Urothelium cell line (cell line): ENCODE measurements at regions not wholly inside any gene's neighbourhood (a gene's known extent, or its start where the extent isn't known, plus 50 kb on each side); places are given as distances from the start of the nearest gene placed in this dataset.

ENCODE experiments used
- DNase-seq: peaks from one replicate; pipeline ENCODE4 v3.0.0; 2011; ENCODE audit warnings: low spot score, mixed read lengths
- FAIRE-seq: peaks from 2 replicates; lab custom pipeline; 2011; peaks lifted over from hg19 to GRCh38; lab: Jason Lieb, UNC

GRCh38 chr2:129276978-129277584, 702.4 kb upstream of the RAB6C start:
- FAIRE-seq = no peak
- no peak for DNase-seq

DNA sequence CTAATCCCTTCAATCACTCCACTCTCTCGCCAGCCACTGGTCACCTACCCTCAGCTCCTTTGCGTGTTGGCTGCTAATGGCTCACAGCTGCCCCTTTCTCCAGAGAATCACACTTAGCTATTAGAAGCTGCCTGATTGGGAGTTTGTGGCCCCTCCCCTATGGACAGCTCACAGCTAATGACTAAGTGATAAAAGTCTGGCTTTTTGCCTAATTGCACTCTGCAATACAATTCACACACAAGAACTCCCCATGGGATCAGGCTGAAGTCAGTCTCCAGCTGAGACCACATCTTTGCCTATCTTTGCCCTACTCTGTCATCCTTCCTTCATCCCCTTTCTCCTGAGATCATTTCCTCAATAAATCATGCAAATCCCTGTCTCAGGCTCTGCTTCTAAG, 701.9 kb upstream of the RAB6C start:
- FAIRE-seq (no peak), DNase-seq (no peak)

GRCh38 chr2:129281791-129282530, 697.5 kb upstream of the RAB6C start:
- no peak for DNase-seq
- no peak for FAIRE-seq

DNA sequence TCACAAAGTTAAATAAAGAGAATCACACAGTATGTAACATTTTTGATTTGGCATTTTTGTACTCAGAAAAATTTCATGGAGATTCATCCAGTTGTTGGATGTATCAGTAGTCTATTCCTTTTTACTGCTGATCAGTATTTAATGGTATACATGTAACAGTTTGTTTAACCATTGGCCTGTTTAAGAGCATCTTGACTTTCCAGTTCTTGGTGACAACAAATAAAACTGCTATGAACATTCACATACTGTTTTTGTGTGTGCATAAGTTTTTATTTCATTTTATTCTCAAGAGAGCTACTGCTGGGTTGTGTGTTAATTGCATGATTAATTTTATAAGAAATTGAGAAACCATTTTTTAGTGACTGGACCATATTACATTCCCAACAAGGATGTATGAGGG, 694.5 kb upstream of the RAB6C start:
- no peak for FAIRE-seq

DNA sequence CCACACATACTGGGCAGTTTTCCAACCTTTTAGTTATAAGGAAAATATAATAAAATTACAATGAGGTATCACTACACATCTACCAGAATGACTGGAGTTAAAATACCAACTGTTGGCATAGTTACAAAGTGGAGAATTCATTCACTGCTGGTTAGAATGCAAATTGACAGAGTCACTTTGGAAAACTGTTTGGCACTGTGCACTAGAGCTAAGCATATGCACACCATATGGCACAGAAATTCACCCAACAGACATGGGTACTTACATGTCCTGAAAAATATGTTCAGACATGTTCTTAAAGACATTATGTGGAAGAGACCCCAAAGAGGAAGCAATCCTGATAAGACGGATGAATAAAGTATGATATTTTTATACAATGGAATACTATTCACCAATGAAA, 686.1 kb upstream of the RAB6C start:
- no peak for FAIRE-seq
- no peak for DNase-seq

More for the DNA sequence above, 694.5 kb upstream of the RAB6C start:
- DNase-seq = no peak

GRCh38 chr2:129296396-129296795, 683.1 kb upstream of the RAB6C start:
- FAIRE-seq = no peak

DNA sequence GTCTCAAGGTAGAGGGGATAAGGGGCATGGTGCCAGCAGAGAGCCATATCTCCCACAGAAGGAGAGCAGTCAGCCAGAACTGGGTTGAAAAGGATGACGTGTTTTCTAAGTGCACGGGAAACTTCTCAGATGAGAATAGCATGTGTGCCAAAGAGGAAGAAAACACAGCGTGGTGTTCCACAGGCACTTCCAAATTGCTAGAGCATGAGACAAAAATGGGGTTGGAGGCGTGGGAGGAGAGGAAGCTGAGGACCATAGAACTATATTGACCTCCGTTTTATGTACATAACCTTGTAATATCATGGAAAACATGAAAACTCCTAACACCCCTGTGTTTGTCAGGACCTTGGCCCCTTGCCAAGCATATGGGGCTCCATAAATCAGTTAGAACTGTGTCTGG, 682.7 kb upstream of the RAB6C start:
- FAIRE-seq (peak; percentile 17), DNase-seq (no peak)

More at GRCh38 chr2:129296396-129296795, 683.1 kb upstream of the RAB6C start:
- no peak for DNase-seq

- DNase-seq = no peak
- peak; percentile 17 for FAIRE-seq
Measured at GRCh38 chr2:129297430-129297829, 682.0 kb upstream of the RAB6C start.

GRCh38 chr2:129299338-129299737, 680.1 kb upstream of the RAB6C start:
- no peak for FAIRE-seq
- DNase-seq = no peak

DNA sequence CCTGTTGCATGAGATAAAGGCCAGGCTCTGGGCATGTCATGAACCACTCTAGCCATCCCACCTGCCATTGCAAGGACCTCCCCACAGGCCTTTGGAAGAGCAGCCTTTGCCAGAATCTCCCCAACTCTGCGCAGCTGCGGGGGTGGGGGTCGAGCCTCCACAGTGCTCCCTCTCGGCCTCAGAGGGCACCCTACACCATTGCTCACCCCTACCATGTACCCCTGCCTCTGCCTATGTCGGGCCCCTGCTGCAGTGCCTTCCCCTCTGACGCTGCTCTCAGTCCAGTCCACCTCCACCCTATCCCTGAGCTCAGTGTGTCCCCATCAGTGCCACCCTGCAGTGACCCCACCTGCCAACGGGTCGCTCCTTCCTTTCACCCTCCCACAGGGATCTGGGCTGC, 679.7 kb upstream of the RAB6C start:
- FAIRE-seq (no peak), DNase-seq (no peak)

DNA sequence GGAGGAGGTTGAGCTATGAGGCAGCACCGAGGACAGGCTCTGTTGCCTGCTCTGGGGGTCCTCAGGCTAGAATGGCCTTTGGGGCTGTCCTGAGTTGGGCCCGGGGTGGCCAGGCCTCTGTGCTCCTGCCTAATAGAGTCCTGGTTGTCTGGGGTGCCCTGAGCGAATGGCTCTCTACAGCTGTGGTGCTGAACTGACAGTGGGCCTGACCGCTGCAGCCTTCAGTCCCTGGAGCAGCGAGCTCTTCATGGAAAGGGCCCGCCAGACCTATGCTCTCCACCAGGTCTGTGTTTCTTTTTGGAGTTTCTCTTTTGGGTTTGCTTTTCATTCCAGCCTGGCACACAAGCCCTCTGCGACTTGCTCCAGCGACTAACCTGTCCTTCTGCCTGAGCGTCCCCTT, 679.0 kb upstream of the RAB6C start:
- DNase-seq (no peak), FAIRE-seq (no peak)

- no peak for DNase-seq
- FAIRE-seq = no peak
Measured at GRCh38 chr2:129301431-129301913, 678.0 kb upstream of the RAB6C start.

DNA sequence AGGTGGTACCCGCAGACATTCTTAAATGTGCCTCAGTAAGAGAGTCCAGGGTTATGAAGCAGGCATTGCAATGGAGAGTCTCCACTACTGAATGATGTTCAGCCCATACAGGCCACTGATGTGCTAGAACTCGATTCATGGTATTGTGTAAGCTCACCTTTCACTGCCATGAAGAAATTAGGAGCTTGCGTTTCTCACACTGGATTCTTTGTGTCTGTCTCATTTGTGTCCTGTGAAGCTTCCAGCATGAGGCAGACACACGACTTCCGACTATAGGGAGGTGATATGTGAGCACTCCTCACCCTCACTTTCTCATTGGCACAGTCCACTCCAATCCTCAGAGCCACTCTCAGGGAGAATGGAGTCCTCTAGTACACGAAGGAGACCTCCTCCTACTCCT, 677.4 kb upstream of the RAB6C start:
- DNase-seq (no peak), FAIRE-seq (no peak)

DNA sequence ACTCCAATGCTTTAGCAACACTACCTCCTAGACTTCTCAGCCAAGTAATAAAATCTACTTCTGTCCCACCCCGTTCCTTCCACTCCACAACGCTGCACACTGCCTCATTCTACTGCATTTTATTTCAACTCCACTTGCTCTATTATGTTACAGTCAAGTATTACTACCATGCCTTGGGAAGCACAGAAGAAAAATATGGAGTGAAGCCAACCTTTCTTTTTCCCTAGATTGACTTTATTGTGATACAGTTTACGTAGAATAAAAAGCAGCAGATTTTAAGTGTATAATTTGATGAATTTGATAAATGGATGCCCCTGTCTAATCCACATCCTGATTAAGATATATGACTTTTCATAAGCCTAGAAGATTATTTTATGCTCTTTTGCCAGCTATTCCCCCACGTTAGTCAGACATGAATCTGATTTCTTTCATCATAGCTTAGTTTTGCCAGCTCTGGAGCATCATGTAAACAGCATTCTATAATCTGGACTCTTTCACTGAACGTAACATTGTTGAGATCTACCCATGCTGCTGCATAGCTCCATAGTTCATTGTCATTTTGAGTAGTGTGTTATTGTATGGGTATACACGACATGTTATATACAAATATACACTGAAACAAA, 676.8 kb upstream of the RAB6C start:
- DNase-seq = no peak
- FAIRE-seq = no peak

- FAIRE-seq = no peak
- DNase-seq = no peak
Measured at GRCh38 chr2:129314120-129314519, 665.3 kb upstream of the RAB6C start.

DNA sequence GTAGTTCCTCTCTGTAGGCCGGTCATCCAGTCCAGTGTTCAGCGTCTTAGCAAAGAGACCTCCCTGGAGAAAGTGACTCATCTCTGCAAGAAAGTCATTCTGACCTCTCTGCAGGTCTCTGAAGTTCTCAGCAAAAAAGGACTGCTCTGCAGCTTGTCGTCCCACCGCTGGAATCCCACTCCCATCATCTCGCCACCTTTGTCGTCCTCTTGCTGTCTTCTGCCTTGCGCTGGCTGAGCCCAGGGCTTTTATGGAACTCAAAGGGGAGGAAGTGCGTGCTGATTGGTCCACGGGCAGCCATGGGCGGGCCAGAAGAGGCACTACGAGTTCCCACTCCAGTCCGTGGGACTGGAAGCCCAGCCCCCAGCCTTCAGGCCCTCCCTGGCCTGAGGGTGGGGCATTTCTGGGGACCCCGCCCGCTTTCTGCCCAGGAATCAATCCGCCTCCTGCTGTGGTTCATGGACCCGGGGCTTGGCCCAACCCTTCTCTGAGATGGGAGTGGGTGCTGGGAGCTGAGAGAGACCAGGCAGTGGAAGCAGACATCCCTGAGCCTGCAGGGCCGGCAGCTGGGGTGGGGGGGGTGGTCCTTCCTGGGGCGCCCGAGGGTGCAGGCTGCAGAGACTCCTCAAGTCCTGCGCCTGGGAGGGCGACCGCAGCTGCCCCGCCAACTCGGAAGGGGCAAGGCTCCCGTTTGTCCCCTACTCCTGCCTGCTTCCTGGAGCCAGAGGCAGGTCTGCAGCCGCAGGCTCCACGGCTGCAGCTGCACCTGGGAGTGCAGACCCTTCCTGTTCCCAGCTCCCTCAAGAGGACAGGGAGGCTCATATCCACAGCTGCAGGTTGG, 660.7 kb upstream of the RAB6C start:
- no peak for FAIRE-seq
- peak; percentile 40 for DNase-seq

DNA sequence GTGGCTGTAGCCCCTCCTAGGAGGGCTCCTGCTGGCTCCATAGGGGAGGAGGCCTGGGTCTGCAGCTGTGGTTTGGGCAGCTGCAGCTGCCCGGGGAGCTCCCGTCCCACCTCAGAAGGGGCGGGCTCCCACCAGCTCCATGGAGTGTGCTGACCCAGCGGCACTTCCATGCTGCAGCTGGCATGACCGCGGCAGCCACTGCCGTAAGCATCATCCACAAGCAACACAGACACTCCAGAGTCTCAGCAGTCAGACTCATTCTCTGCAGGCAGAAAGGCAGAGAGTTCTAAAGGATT, 660.1 kb upstream of the RAB6C start:
- FAIRE-seq (no peak), DNase-seq (no peak)

DNA sequence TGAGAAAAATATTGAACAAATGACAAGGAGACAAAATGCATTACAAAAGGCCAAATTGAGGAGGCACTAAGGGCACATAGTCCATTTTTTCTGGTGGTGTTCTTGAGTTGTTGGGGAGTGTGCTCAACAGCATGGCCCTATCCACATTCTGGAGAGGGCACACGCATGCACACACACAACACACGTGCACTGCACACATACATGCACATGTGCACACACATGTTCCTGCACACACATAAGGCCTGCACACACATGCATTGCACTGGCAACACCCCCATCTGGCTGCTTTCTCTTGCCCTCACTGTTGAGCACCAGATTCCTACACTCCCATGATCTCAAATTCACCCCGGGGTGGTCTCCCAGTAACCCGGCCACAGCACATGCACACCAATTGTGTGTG, 659.2 kb upstream of the RAB6C start:
- FAIRE-seq = peak; percentile 48
- no peak for DNase-seq

DNA sequence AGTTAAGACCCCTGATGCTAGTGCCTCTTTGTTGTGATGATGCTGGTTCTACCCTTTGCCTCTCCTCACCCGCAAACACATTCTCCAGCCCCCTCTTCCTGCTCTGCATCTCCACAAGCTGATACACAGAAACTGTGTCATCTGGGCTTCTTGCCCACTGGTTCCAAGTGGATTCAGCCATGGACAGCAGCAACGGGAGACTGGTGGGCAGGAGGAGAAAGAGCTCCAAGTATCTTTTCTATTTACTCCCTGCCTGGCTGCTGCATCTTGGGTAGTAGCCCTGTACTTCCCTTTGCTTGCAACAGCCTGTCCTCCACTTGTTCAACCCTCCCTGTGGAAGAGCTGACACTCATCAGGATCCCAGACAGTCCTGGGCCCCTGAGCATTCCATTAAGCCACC, 655.1 kb upstream of the RAB6C start:
- DNase-seq (no peak), FAIRE-seq (no peak)

DNA sequence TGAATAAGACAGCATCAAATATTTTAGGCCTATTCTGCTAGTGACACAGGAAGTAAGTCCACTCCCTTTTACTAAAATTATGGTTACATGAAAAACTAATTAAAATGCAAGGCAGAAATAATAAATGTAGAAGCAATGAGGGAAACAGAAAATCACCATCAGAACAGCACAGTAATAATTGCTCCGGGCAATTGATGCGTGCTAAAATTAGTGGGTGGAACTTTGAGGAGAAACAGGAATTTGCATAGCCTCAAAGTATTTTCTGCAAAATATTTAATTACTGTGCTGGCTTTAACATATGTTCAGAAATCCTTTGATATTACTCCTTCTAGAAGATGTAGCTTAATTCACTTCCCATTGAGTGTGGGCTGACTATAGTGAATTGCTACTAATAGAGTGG, 654.3 kb upstream of the RAB6C start:
- FAIRE-seq (no peak), DNase-seq (no peak)

- FAIRE-seq = no peak
- DNase-seq = no peak
Measured at GRCh38 chr2:129329574-129329973, 649.9 kb upstream of the RAB6C start.
